Caco-2 (cell line): ENCODE measurements at regions not wholly inside any gene's neighbourhood (a gene's known extent, or its start where the extent isn't known, plus 50 kb on each side); places are given as distances from the start of the nearest gene placed in this dataset.
"Not testable (repeated sequence)": the region's sequence is repeated elsewhere in the genome, so short reads cannot be mapped to it uniquely, and the experiment has no call there.

Experiments
- BruUV-seq: library from RNA; stranded (reverse); fragments of 400-500 nt; replicated peaks from 2 replicates; lab custom pipeline; 2021; lab: Mats Ljungman, UMichigan
- CTCF ChIA-PET: fragments of 300-600 bp; sonication (Branson Sonifier 250); formaldehyde crosslinking; loops from one replicate; lab custom pipeline; 2022; ENCODE audit warnings: antibody characterized with exemption; lab: Charles Lee
- POLR2A ChIA-PET: fragments of 300-600 bp; sonication (Branson Sonifier 250); formaldehyde crosslinking; loops from one replicate; lab custom pipeline; 2022; ENCODE audit warnings: antibody characterized with exemption; lab: Charles Lee
- DNase-seq, 2 experiments: peaks; one replicate each; pipeline versions ENCODE4 v3.0.0 to v3.0.0-alpha.2; 2020 to 2022
- H3K27me3 ChIP-seq: replicated peaks from 2 replicates; pipeline ENCODE4 v1.6.0; 2011; ENCODE audit warnings: low read length; ENCODE audit not compliant: control insufficient read depth, insufficient read depth
- H3K36me3 ChIP-seq: 2 replicates; pipeline ENCODE4 v1.5.1; 2011; ENCODE audit warnings: low read length; ENCODE audit not compliant: control insufficient read depth, insufficient read depth
- H3K4me1 ChIP-seq: fragments of 250-450 bp; sonication (Bioruptor Pico); 2 replicates; pipeline ENCODE4 v1.5.1; 2020; ENCODE audit warnings: mild to moderate bottlenecking
- H3K4me3 ChIP-seq: 2 replicates; pipeline ENCODE4 v1.5.1; 2011; ENCODE audit warnings: low read depth, mild to moderate bottlenecking, control low read depth, low read length
- H3K9me3 ChIP-seq: fragments of 250-450 bp; sonication (Bioruptor Pico); 2 replicates; pipeline ENCODE4 v1.5.1; 2020; ENCODE audit warnings: mild to moderate bottlenecking, moderate library complexity
- H3K27ac Mint-ChIP-seq: one replicate; pipeline ENCODE4 v1.8.0; 2022; ENCODE audit warnings: mixed read lengths; ENCODE audit not compliant: unreplicated experiment
- H3K27me3 Mint-ChIP-seq: one replicate; pipeline ENCODE4 v1.8.0; 2022; ENCODE audit warnings: mixed read lengths; ENCODE audit not compliant: insufficient read depth, unreplicated experiment
- H3K36me3 Mint-ChIP-seq: one replicate; pipeline ENCODE4 v1.8.0; 2022; ENCODE audit warnings: mild to moderate bottlenecking, mixed read lengths; ENCODE audit not compliant: insufficient read depth, unreplicated experiment
- H3K4me1 Mint-ChIP-seq: one replicate; pipeline ENCODE4 v1.8.0; 2022; ENCODE audit warnings: low read depth, mixed read lengths; ENCODE audit not compliant: unreplicated experiment
- H3K4me3 Mint-ChIP-seq: one replicate; pipeline ENCODE4 v1.8.0; 2022; ENCODE audit warnings: mild to moderate bottlenecking, moderate library complexity, mixed read lengths; ENCODE audit not compliant: unreplicated experiment
- H3K9me3 Mint-ChIP-seq: one replicate; pipeline ENCODE4 v1.8.0; 2022; ENCODE audit warnings: mixed read lengths; ENCODE audit not compliant: unreplicated experiment
- intact Hi-C: fragments of 100-400 bp; cut with micrococcal nuclease; formaldehyde crosslinking; loops from one replicate; pipeline ENCODE4 v1.10.0; 2022; ENCODE audit not compliant: unreplicated experiment
- TF ChIP-seq, protein P1 (sequence below), 2 experiments: fragments of 200-600 bp in 1 of 2; IDR thresholded peaks; 1 replicate in 1 of 2; 2 replicates in 1 of 2; pipeline versions ENCODE4 v1.5.1 to v1.8.0; 2011 to 2022; ENCODE audit warnings: antibody characterized with exemption in 1 of 2, control low read depth in 1 of 2, inconsistent platforms in 1 of 2, low read depth in 1 of 2, low read length in 1 of 2, mild to moderate bottlenecking in 1 of 2, moderate library complexity in 1 of 2; ENCODE audit not compliant: insufficient read depth in 1 of 2, severe bottlenecking in 1 of 2, unreplicated experiment in 1 of 2

DNA sequence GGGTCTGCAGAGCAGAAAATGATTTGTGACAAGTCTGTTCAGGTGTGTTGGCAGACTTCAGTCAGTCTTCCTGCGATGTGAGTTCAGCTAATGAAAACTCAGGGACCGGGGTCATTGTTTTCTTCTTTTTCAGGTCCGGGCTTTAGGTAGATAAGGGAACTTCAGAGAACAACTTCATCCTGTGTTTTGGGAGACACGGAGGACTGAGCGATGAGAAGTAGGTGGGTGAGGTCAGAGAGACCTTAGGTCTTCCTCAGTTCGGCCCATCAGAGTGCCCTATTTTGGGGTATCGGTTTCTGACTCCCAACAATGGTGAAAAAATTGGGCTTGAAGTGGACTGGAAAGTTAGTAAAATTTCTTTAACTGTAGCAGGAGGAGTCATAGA is 88.9 kb upstream of the ATF7IP2 start:
- TF ChIP-seq, protein P1, sequence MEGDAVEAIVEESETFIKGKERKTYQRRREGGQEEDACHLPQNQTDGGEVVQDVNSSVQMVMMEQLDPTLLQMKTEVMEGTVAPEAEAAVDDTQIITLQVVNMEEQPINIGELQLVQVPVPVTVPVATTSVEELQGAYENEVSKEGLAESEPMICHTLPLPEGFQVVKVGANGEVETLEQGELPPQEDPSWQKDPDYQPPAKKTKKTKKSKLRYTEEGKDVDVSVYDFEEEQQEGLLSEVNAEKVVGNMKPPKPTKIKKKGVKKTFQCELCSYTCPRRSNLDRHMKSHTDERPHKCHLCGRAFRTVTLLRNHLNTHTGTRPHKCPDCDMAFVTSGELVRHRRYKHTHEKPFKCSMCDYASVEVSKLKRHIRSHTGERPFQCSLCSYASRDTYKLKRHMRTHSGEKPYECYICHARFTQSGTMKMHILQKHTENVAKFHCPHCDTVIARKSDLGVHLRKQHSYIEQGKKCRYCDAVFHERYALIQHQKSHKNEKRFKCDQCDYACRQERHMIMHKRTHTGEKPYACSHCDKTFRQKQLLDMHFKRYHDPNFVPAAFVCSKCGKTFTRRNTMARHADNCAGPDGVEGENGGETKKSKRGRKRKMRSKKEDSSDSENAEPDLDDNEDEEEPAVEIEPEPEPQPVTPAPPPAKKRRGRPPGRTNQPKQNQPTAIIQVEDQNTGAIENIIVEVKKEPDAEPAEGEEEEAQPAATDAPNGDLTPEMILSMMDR (IDR thresholded peaks at IDR 0.05; ENCODE audit: insufficient read depth in 1 of 2, low read depth in 1 of 2, low read length in 1 of 2, severe bottlenecking in 1 of 2, unreplicated experiment in 1 of 2), result no peak
- POLR2A ChIA-PET, result interaction anchor here (0.6 kb wide), 1 partner anchor 1206 kb away, joined by 3 read pairs; no protein-coding TSS in a partner anchor

DNA sequence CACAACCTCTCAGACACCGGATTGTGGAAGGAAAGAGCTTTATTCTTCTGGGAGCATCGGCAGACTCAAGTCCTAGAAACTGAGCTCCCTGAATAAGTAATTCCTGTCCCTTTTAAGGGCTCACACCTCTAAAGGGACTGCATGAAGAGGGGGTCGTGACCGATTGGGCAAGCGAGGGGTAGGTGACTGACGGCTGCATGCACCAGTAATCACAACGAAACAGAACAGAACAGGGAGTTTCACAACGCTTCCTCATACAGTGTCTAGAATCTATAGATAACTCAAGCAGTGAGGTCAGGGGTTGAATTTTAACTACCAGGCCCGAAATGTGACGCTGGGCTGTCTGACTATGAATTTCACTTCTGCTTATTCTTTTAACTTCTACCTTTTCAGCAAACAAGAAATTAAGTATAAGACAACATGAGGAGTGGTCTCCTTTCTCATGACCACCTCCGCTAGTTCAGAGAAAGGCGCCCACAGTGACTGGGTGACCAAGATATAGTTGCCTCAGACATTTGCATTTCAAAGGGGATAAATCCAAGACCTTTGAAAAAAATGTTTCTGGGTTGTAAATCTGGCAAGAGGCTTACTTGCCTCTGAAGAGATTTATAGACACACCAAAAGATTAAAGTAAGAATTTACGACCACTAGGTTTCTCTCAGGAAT is 88.4 kb upstream of the ATF7IP2 start:
- H3K27me3 Mint-ChIP-seq, result no peaks in the 10 kb centered on the region
- no TSS peak for BruUV-seq
- no peaks in the 10 kb centered on the region for H3K36me3 Mint-ChIP-seq
- peak; percentile 41 to 61 for DNase-seq
- no peaks in the 10 kb centered on the region for H3K27me3 ChIP-seq
- no peak overlapping the region for H3K4me3 Mint-ChIP-seq
- H3K4me1 Mint-ChIP-seq, result no peaks in the 10 kb centered on the region
- TF ChIP-seq, protein P1 (IDR thresholded peaks at IDR 0.05; ENCODE audit: insufficient read depth in 1 of 2, low read depth in 1 of 2, low read length in 1 of 2, severe bottlenecking in 1 of 2, unreplicated experiment in 1 of 2), result no peak
- no peaks in the 10 kb centered on the region for H3K4me1 ChIP-seq
- H3K36me3 ChIP-seq, result no peaks in the 10 kb centered on the region
- ChIA-PET CTCF (no interaction called here), POLR2A (no interaction called here)
- H3K9me3 Mint-ChIP-seq, result peaks cover 25% of the 10 kb centered on the region
- H3K9me3 ChIP-seq, result no peaks in the 10 kb centered on the region
- peak overlapping the region; percentile 57 for H3K27ac Mint-ChIP-seq
- intact Hi-C loops, result no loop called here
- no peak overlapping the region for H3K4me3 ChIP-seq

More for the DNA sequence above, 88.9 kb upstream of the ATF7IP2 start:
- H3K27ac Mint-ChIP-seq, result peak overlapping the region; percentile 57
- H3K9me3 ChIP-seq, result no peaks in the 10 kb centered on the region
- H3K36me3 ChIP-seq, result no peaks in the 10 kb centered on the region
- peaks cover 25% of the 10 kb centered on the region for H3K9me3 Mint-ChIP-seq
- no peaks in the 10 kb centered on the region for H3K36me3 Mint-ChIP-seq
- intact Hi-C loops, result no loop called here
- CTCF ChIA-PET, result no interaction called here
- H3K4me1 Mint-ChIP-seq, result no peaks in the 10 kb centered on the region
- no peak for DNase-seq
- no peaks in the 10 kb centered on the region for H3K27me3 ChIP-seq
- no peak overlapping the region for H3K4me3 ChIP-seq
- BruUV-seq, result no TSS peak
- H3K27me3 Mint-ChIP-seq, result no peaks in the 10 kb centered on the region
- H3K4me3 Mint-ChIP-seq, result no peak overlapping the region
- H3K4me1 ChIP-seq, result no peaks in the 10 kb centered on the region

DNA sequence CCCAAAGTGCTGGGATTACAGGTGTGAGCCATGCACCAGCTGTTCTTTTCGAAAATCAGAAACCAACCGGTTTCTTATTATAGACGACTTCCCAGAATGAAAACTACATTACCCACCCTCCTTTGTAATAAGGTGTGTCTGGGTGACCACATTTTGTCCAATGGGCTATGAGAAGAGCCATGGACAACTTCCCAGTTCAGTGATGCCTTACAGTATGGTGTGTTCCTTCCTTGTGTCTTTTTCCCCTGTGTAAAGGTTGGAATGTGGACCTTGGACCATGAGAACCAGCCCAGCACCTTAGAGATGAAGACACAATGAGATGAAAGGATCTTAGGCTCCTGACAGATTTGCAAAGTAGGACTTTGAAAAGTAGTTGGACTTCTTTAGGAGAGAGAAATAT is 85.0 kb upstream of the ATF7IP2 start:
- Mint-ChIP-seq H3K4me3 (no peak overlapping the region), H3K4me1 (no peaks in the 10 kb centered on the region), H3K36me3 (peaks cover 6% of the 10 kb centered on the region), H3K27me3 (no peaks in the 10 kb centered on the region), H3K27ac (no peak overlapping the region), H3K9me3 (peaks cover 9% of the 10 kb centered on the region)
- Histone ChIP-seq H3K4me1 (no peaks in the 10 kb centered on the region), H3K9me3 (no peaks in the 10 kb centered on the region), H3K4me3 (no peak overlapping the region), H3K27me3 (no peaks in the 10 kb centered on the region), H3K36me3 (no peaks in the 10 kb centered on the region)
- DNase-seq, result peak; percentile 70 to 77
- TF ChIP-seq, protein P1 (IDR thresholded peaks at IDR 0.05; ENCODE audit: insufficient read depth in 1 of 2, low read depth in 1 of 2, low read length in 1 of 2, severe bottlenecking in 1 of 2, unreplicated experiment in 1 of 2), result no peak
- no TSS peak for BruUV-seq
- CTCF ChIA-PET, result interaction anchor here (0.6 kb wide), 1 partner anchor 8 kb away, joined by 8 read pairs; no protein-coding TSS in a partner anchor
- POLR2A ChIA-PET, result no interaction called here
- intact Hi-C loops, result no loop called here

DNA sequence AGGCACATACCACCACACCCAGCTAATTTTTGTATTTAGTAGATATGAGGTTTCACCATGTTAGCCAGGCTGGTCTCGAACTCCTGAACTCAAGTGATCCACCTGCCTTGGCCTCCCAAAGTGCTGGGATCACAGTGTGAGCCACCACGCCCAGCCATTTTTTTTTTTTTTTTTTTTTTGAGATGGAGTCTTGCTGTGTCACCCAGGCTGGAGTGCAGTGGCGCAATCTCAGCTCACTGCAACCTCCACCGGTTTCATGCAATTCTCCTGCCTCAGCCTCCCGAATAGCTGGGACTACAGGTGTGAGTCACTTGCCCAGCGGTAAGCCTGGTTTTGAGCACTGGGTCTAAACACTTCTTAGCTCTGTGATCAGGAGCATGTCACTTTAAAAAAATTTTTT is 84.3 kb upstream of the ATF7IP2 start:
- H3K27me3 Mint-ChIP-seq, H3K36me3 ChIP-seq, H3K9me3 Mint-ChIP-seq, CTCF ChIA-PET, H3K4me1 Mint-ChIP-seq, H3K27me3 ChIP-seq, DNase-seq, BruUV-seq, H3K9me3 ChIP-seq, H3K27ac Mint-ChIP-seq, POLR2A ChIA-PET, intact Hi-C loops, H3K36me3 Mint-ChIP-seq, H3K4me3 ChIP-seq, H3K4me1 ChIP-seq, H3K4me3 Mint-ChIP-seq: not testable (repeated sequence)
